Lower leg skin (tissue), 3 donors: ENCODE measurements at regions not wholly inside any gene's neighbourhood (a gene's known extent, or its start where the extent isn't known, plus 50 kb on each side); places are given as distances from the start of the nearest gene placed in this dataset.

Experiments
- CTCF ChIP-seq, 3 donors: fragments of 450-650 bp; IDR thresholded peaks; one replicate each; pipeline ENCODE4 v1.5.1; 2016; ENCODE audit warnings: antibody characterized with exemption in 3 of 3, mild to moderate bottlenecking in 3 of 3, moderate library complexity in 2 of 3
- POLR2A ChIP-seq, 2 donors: fragments of 450-650 bp; IDR thresholded peaks; one replicate each; pipeline ENCODE4 v1.6.1; 2016 to 2017; ENCODE audit warnings: antibody characterized with exemption in 2 of 2, mild to moderate bottlenecking in 1 of 2, moderate library complexity in 1 of 2

- TF ChIP-seq POLR2A (IDR thresholded peaks at IDR 0.05): no peak
- no peak for TF ChIP-seq CTCF (IDR thresholded peaks at IDR 0.05)
Observed at GRCh38 chr13:108126056-108126455, 89.3 kb downstream of the LIG4 start.
